Stimulated activated CD8-positive, alpha-beta memory T cell treated with anti-CD3 and anti-CD28 coated beads, Interleukin-12 subunit alpha, Interleukin-12 subunit beta, amount 100 ng/mL, for 4 hours (primary cell): ENCODE measurements at regions not wholly inside any gene's neighbourhood (a gene's known extent, or its start where the extent isn't known, plus 50 kb on each side); places are given as distances from the start of the nearest gene placed in this dataset.
"Not testable (repeated sequence)": the region's sequence is repeated elsewhere in the genome, so short reads cannot be mapped to it uniquely, and the experiment has no call there.

Experiments
- DNase-seq: peaks from one replicate; pipeline ENCODE4 v3.0.0-alpha.2; 2020; ENCODE audit warnings: low read depth

GRCh38 chr13:89214185-89214584 lies 1543.0 kb downstream of the SLITRK5 start:
- DNase-seq: no peak

- DNase-seq: not testable (repeated sequence)
Measured at GRCh38 chr13:89215319-89215718, 1544.1 kb downstream of the SLITRK5 start.

- no peak for DNase-seq
Measured at GRCh38 chr13:89217813-89218212, 1546.6 kb downstream of the SLITRK5 start.

- no peak for DNase-seq
Measured at GRCh38 chr13:89221557-89222158, 1550.5 kb downstream of the SLITRK5 start.

DNA sequence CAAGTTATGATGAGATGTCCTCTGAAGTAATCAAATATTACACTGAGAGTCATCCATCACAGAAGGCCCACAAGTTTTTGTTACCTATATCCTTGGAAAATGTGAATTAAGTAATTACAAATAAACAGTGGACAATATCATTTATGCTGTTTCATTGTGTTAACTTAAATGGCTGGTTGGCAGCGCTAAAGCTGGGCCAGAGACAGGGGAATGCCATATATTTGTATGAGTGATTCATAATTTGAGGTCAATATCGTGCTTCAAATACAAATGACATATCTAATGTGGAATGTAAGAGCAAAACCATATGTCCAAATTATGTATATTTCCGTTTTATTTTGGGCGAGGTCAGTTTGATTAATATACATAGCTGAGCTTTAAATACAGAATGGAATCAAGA lies 1556.2 kb downstream of the SLITRK5 start:
- no peak for DNase-seq

DNA sequence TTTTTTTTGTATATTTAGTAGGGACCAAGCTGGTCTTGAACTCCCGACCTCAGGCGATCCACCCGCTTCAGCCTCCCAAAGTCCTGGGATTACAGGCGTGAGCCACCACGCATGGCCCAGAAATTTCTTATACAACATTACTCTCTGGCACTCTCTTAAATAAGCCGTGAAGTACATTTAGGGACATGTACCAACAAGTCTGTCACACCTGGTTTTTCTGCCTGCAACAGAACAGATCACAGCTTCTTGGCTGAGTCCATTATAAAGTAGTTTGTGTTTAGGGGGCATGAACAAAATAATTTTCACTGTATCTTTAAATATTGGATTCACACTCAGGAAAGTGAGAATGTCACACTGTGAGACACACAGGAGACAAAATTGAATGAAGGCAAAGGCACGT lies 1567.3 kb downstream of the SLITRK5 start:
- DNase-seq: no peak

GRCh38 chr13:89239361-89240127 lies 1568.4 kb downstream of the SLITRK5 start:
- no peak for DNase-seq

DNA sequence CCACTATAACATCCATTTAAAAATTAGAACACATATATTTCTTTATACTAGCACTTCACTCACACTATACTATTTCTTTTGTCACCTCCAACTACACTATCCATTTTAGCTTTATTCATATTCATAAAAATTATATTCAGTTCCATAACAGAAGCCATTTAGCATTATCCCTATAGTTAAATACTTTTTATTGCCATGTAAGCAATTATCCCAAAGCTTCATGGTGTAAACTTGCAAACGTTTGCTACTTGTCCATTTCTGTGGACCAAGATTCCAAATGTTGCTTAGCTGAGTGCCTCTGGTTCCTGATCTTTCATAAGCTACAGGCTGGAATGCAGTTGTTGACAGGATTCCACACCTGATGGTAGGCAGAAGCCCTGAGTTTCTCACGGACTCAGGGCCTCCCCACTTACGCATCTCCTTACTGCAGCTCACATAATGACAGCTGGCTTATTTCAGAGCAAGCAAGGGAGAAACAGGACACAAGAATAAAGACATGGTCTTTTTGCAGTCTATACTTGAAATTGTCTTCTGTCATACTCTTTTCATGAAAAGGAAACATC lies 1584.8 kb downstream of the SLITRK5 start:
- no peak for DNase-seq

GRCh38 chr13:89267734-89268133 lies 1596.6 kb downstream of the SLITRK5 start:
- DNase-seq: no peak

GRCh38 chr13:89269737-89270136 lies 1598.6 kb downstream of the SLITRK5 start:
- DNase-seq: no peak

DNA sequence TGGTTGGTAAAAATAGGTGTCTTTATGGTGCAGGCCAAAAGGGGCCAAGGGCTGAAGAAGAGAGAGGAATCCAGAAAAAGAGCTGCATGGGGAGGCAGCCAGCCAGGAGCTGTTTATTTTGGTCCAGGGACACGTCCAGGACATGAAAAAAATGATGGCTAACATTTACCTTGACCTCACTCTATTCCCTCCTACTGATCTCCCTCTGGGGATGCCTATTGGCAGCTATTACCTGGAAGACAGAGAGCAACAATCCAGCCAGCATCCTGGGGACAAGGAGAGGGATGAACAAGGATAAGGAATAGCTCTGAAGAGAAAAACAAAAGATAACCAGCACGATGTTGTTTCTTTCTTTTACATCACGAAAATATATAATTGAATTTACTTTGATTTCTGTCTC lies 1599.6 kb downstream of the SLITRK5 start:
- no peak for DNase-seq

GRCh38 chr13:89279374-89279773 lies 1608.2 kb downstream of the SLITRK5 start:
- DNase-seq: no peak

DNA sequence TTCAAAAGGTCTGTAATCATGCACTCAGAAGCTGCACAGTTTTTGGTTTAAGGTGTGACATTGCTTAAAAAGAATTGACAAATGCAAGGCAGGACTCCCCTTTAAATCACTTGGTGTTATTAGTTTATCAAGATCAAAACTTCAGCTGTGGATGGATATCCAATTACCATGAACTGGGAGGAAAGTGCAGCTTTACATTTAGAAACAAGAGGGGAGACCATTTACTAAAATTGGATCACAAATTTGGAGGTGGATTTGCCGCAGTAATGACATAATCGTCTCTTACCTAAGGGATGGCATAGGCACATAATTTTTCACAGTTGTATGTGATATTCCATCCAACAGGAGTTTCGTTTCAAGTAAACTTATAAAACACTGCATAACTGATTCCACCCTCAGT lies 1610.2 kb downstream of the SLITRK5 start:
- no peak for DNase-seq

GRCh38 chr13:89282241-89282640 lies 1611.1 kb downstream of the SLITRK5 start:
- no peak for DNase-seq

- no peak for DNase-seq
Measured at GRCh38 chr13:89287381-89287780, 1616.2 kb downstream of the SLITRK5 start.

DNA sequence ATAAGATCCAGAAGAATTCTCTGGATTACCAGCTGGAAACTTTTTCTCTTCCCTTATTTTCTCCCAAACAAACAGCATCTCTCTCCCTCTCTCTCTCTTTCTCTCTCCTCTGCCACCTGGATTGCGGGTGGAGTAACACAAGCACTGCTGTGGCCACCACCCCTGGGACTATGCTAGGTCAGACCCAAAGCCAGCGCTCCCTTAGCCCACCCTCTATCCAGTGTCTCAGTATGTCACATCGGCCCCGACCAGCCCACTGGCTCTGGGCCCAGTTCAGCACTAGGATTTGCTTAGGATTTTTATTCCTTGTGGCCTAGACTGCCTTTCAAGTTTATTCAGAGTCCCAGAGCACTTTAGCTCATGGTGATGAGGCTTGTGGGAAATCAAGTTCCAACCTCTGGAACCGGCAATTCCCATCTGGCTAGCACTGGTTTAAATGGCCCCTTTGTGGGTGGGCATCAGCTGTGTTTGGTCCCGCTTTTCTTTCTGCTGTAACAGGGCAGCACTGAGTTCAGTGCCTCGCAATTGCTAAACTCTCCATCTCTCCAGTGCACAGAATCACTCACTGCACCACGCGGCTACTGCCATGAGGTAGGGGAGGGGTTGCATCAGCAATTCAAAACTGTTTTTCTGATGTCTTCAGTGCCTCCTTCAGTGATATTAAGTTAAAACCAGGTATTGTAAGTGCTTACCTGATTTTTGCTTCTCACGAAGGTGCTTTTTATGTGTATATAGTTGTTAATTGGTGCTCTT lies 1623.1 kb downstream of the SLITRK5 start:
- DNase-seq: no peak

DNA sequence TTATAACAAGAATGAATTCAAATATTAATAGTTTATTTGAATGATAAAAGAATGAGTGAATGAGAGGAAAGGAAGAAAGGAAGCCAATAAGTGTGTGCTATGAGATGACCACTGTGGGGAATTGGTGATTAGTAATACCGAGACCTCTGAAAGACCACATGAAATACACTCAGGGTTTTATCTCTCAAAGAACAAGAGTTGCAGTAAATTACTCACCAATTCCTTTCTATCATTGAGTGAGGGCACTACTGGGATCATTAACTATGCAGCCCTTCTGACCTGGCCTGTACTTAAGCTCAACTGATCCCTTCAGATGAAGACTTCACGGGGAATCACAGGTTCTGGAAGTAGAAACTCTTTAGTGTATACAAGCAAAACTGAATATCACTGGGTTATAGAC lies 1636.1 kb downstream of the SLITRK5 start:
- no peak for DNase-seq

DNA sequence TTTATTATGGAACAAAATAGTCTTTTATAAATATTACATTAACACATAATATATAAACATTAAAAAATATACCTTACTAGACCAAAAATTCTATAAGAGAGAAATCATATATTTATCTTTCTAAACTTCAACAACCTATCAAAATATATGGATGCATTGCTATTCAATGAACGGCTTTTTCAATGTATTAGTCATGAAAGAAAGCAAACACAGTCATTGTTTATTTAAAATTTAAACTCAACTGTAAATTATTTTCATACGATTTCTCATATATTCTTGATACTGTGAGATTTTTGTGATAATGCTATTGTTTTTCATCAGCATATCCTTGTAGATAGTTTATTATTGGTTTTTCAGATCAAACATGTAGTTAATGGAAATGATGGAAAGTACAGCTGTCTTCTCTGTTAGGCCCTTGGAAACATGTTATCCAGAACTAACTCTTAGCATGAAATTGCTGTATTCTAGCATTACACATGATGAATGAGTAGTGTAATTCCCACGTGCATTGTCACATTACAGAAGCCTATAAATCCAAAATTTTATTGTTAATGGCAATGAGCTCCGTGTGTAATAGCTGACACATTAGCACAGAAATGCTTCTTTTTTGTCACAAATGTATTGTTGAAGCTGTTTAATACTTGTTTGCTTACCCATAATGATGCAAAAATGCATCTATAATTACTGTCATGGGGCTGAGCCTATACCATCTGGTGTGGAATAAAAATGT lies 1639.9 kb downstream of the SLITRK5 start:
- no peak for DNase-seq

GRCh38 chr13:89315287-89315686 lies 1644.1 kb downstream of the SLITRK5 start:
- no peak for DNase-seq

GRCh38 chr13:89322466-89322865 lies 1651.3 kb downstream of the SLITRK5 start:
- DNase-seq: no peak

GRCh38 chr13:89324582-89324981 lies 1653.4 kb downstream of the SLITRK5 start:
- no peak for DNase-seq

DNA sequence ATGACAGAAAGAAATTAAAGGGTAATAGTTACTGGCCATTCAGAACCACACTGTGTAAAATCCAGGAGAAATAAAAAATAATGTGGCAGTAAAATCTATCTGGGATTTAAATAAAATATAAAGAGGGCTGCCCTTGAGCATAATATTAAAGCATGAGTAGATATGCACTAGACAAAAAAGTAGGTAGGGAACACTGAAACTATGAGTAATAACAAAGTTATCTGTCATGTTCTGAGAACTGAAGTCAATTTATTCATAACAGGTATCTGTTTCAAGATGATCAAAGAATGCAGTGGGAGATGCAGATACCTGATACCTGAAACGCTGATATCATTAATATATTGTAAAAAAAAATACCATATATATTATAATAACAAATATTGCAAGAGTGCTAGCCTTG lies 1672.0 kb downstream of the SLITRK5 start:
- no peak for DNase-seq
